Right lobe of liver (tissue), 6 donors: ENCODE measurements at regions not wholly inside any gene's neighbourhood (a gene's known extent, or its start where the extent isn't known, plus 50 kb on each side); places are given as distances from the start of the nearest gene placed in this dataset.

Experiments used
- ATAC-seq, 4 donors: fragments of 200-7000 bp; cut with Tn5 transposase; one replicate each; pipeline ENCODE4 v1.9.1; 2020; ENCODE audit warnings: mild to moderate bottlenecking in 4 of 4, moderate library complexity in 4 of 4
- DNase-seq, 3 donors: peaks; one replicate each; pipeline ENCODE4 v3.0.0-alpha.2; 2020
- H3K27ac ChIP-seq, 3 donors: fragments of 200-600 bp; one replicate each; pipeline ENCODE4 v1.8.0; 2022
- H3K27me3 ChIP-seq, 2 donors: fragments of 200-600 bp; one replicate each; pipeline ENCODE4 v1.8.0; 2022
- H3K36me3 ChIP-seq, 4 donors: fragments of 200-600 bp; sonication (generic) in 1 of 4; one replicate each; pipeline versions ENCODE4 v1.5.1 to v1.8.0; 2017 to 2022; ENCODE audit warnings: control low read depth in 1 of 4
- H3K4me1 ChIP-seq, 4 donors: fragments of 200-600 bp; sonication (generic) in 1 of 4; one replicate each; pipeline versions ENCODE4 v1.5.1 to v1.8.0; 2017 to 2022; ENCODE audit warnings: control low read depth in 1 of 4
- H3K4me3 ChIP-seq, 3 donors: fragments of 200-600 bp; one replicate each; pipeline ENCODE4 v1.8.0; 2022
- H3K9me3 ChIP-seq, 4 donors: fragments of 200-600 bp; sonication (generic) in 1 of 4; one replicate each; pipeline versions ENCODE4 v1.5.1 to v1.8.0; 2017 to 2022; ENCODE audit warnings: control low read depth in 1 of 4
- POLR2A ChIP-seq: fragments of 450-650 bp; IDR thresholded peaks from one replicate; pipeline ENCODE4 v1.6.1; 2017; ENCODE audit warnings: antibody characterized with exemption, mild to moderate bottlenecking
- WGBS: methylation state at CpG from one replicate; pipeline ENCODE4 v1.1.6; 2018; ENCODE audit warnings: low coverage, low lambda C conversion rate; ENCODE audit not compliant: insufficient coverage; ENCODE audit errors: missing lambda C conversion rate; 5-methylcytosine and 5-hydroxymethylcytosine counted together
- intact Hi-C, 2 donors: fragments of 100-400 bp; cut with DNase I; formaldehyde crosslinking; loops; one replicate each; pipeline versions ENCODE4 v1.11.2 to v1.14.1; 2022
- TF ChIP-seq, protein P1 (sequence below), 4 donors: fragments of 200-600 bp in 3 of 4; fragments of 450-650 bp in 1 of 4; IDR thresholded peaks; one replicate each; pipeline versions ENCODE4 v1.5.1 to v1.8.0; 2016 to 2022; ENCODE audit warnings: antibody characterized with exemption in 4 of 4, mild to moderate bottlenecking in 2 of 4
- donor health status: DM: no; HTN: yes; CAD: no.
- donor health status: DM: no; HTN: no; CAD: no.
- donor health status: DM: no; HTN: no; CAD: no.
- donor health status: DM: no; HTN: yes; CAD: no.
- donor health status: DM: no; HTN: yes; CAD: no.

DNA sequence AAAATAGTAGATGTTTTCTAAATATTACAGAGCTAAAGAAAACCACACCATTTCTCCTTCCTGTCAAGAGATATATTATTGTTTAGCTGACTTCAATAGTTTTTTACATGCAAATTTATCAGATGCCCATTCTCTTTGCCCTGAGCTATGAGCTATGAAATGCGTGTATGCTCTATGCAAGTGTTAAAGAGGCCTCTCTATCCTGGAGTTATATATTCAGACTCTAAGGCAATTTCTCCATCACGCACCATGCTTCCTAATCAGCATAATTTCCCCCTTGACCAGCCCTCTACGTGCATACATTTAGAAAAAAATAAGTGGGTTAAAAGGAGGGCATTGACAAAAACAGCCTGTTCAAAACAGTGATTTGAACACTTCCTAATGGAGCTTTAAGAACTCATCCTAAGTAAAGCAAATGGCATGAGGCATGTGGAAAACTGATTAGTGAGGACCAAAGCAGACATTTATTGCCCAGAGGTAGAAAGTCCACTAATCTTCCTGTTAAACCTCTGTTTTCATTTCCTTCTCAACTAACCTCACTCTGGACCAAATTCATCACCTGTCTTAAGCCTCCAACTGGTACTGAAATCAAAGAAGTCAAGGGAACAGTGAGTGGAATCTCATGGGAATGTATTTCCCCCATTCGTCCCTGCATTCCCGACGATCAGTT is 565.8 kb upstream of the PKN2 start:
- intact Hi-C loops, result no loop called here
- Histone ChIP-seq H3K36me3 (no peaks in the 10 kb centered on the region), H3K27ac (peak overlapping the region in 1 of 3 donors; percentile 19), H3K4me3 (no peak overlapping the region), H3K4me1 (peaks cover 0 to 7% (median 0%) of the 10 kb centered on the region in 4 donors), H3K9me3 (no peaks in the 10 kb centered on the region), H3K27me3 (no peaks in the 10 kb centered on the region)
- no peak for TF ChIP-seq POLR2A
- TF ChIP-seq, protein P1, sequence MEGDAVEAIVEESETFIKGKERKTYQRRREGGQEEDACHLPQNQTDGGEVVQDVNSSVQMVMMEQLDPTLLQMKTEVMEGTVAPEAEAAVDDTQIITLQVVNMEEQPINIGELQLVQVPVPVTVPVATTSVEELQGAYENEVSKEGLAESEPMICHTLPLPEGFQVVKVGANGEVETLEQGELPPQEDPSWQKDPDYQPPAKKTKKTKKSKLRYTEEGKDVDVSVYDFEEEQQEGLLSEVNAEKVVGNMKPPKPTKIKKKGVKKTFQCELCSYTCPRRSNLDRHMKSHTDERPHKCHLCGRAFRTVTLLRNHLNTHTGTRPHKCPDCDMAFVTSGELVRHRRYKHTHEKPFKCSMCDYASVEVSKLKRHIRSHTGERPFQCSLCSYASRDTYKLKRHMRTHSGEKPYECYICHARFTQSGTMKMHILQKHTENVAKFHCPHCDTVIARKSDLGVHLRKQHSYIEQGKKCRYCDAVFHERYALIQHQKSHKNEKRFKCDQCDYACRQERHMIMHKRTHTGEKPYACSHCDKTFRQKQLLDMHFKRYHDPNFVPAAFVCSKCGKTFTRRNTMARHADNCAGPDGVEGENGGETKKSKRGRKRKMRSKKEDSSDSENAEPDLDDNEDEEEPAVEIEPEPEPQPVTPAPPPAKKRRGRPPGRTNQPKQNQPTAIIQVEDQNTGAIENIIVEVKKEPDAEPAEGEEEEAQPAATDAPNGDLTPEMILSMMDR (IDR thresholded peaks at IDR 0.05), result no peak
- WGBS, result 66% methylated on average over 6 of the region's 6 CpGs
- DNase-seq (no peak), ATAC-seq (no peak)

DNA sequence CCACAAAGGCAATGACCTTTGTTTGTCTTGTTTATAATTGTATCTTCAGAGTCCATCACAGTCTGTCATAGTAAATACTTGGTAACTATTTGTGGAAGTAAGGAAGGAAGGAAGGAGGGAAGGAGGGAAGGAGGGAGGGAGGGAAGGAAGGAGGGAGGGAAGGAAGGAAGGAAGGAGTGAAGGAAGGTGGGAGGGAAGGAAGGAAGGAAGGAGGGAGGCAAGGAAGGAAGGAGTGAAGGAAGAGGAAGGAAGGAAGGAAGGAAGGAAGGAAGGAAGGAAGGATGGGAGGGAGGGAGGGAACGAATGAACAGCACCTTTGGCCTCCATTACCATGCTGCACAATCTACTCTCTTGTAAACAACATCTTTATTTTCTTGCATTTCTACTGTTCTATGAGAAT is 559.5 kb upstream of the PKN2 start:
- DNase-seq, result no peak
- Histone ChIP-seq H3K27me3 (no peaks in the 10 kb centered on the region), H3K36me3 (no peaks in the 10 kb centered on the region), H3K4me1 (no peaks in the 10 kb centered on the region), H3K9me3 (no peaks in the 10 kb centered on the region), H3K4me3 (no peak overlapping the region), H3K27ac (no peak overlapping the region)
- no peak for TF ChIP-seq POLR2A
- TF ChIP-seq, protein P1 (IDR thresholded peaks at IDR 0.05), result no peak
- WGBS, result 58% methylated on average over 1 of the region's 1 CpG
- intact Hi-C loops, result no loop called here
- no peak for ATAC-seq

DNA sequence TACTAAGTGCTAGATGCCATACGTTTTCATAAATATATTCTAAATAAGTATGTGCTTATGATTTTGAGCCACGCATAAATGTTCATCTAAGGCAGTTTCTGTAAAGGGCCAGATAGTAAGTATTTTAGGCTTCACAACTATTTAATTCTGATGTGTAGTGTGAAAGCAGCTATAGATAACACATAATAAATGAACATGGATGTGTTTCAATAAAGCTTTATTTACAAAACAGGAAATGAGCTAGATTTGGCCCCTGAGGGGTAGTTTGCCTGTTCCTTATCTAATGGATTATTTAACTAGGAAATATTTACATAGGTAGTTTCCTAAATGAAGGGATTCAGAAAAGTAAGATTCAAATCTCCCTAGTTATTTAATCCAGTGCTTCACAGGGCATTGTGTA is 557.6 kb upstream of the PKN2 start:
- DNase-seq, result no peak
- Histone ChIP-seq H3K9me3 (no peaks in the 10 kb centered on the region), H3K4me3 (no peak overlapping the region), H3K36me3 (no peaks in the 10 kb centered on the region), H3K27me3 (no peaks in the 10 kb centered on the region), H3K27ac (no peak overlapping the region), H3K4me1 (no peaks in the 10 kb centered on the region)
- intact Hi-C loops, result no loop called here
- TF ChIP-seq POLR2A, result no peak
- TF ChIP-seq, protein P1 (IDR thresholded peaks at IDR 0.05), result no peak
- no peak for ATAC-seq
- WGBS, result 75% methylated on average over 2 of the region's 2 CpGs

DNA sequence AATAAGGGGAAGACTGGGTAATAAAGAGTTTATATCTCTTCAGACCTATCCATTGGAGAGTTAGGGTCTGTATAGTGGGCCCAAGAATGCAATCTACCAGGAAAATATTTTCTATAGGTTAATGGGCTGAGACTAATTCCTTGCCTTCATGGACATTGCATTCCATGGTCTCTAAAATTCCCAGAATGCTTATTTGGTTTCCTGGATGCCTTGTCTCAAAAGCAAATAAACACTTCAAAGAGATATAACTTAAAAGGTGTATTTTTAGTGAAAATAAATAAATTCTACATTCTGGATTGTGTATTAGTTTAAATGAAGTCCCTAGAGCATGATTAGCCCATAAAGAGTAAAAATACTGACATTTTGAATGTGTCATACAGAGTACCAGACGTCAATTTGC is 550.1 kb upstream of the PKN2 start:
- Histone ChIP-seq H3K4me3 (no peak overlapping the region), H3K36me3 (no peaks in the 10 kb centered on the region), H3K27ac (no peak overlapping the region), H3K27me3 (no peaks in the 10 kb centered on the region), H3K4me1 (no peaks in the 10 kb centered on the region), H3K9me3 (no peaks in the 10 kb centered on the region)
- intact Hi-C loops, result no loop called here
- DNase-seq, result no peak
- TF ChIP-seq, protein P1 (IDR thresholded peaks at IDR 0.05), result no peak
- TF ChIP-seq POLR2A, result no peak
- no peak for ATAC-seq
- 69% methylated on average over 1 of the region's 1 CpG for WGBS
